Hepatocyte (in vitro differentiated cells): ENCODE measurements at regions not wholly inside any gene's neighbourhood (a gene's known extent, or its start where the extent isn't known, plus 50 kb on each side); places are given as distances from the start of the nearest gene placed in this dataset.

Experiments
- EZH2 ChIP-seq: fragments of 200-600 bp; sonication (generic); IDR thresholded peaks from 2 replicates; pipeline ENCODE4 v1.6.1; 2016; ENCODE audit warnings: antibody characterized with exemption, mild to moderate bottlenecking, borderline replicate concordance
- TF ChIP-seq, protein P1 (sequence below): fragments of 200-600 bp; sonication (generic); IDR thresholded peaks from 2 replicates; pipeline ENCODE4 v1.5.1; 2016; ENCODE audit warnings: antibody characterized with exemption, mild to moderate bottlenecking; ENCODE audit not compliant: poor library complexity

DNA sequence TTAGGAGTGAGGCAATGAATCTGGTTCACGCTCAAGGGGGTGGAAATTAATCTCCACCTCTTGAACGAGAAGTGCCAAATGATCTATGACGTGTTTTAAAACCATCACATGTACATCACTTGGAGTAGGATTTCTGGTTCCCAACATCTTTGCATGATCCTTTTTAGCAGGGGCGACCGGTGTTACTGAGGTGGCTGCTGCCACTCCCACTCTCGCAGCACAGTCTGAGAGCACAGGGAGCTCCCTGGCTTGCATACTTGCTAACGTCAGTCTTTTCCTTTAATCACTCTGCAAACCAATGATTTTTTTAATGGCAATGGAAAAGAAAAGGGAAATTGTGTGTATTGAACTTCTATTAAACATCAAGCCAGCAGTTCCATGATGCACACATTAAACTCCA, 624.4 kb downstream of the IRX1 start:
- no peak for TF ChIP-seq EZH2
- TF ChIP-seq, protein P1, sequence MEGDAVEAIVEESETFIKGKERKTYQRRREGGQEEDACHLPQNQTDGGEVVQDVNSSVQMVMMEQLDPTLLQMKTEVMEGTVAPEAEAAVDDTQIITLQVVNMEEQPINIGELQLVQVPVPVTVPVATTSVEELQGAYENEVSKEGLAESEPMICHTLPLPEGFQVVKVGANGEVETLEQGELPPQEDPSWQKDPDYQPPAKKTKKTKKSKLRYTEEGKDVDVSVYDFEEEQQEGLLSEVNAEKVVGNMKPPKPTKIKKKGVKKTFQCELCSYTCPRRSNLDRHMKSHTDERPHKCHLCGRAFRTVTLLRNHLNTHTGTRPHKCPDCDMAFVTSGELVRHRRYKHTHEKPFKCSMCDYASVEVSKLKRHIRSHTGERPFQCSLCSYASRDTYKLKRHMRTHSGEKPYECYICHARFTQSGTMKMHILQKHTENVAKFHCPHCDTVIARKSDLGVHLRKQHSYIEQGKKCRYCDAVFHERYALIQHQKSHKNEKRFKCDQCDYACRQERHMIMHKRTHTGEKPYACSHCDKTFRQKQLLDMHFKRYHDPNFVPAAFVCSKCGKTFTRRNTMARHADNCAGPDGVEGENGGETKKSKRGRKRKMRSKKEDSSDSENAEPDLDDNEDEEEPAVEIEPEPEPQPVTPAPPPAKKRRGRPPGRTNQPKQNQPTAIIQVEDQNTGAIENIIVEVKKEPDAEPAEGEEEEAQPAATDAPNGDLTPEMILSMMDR: no peak
